ENCODE measurements at regions not wholly inside any gene's neighbourhood (a gene's known extent, or its start where the extent isn't known, plus 50 kb on each side); places are given as distances from the start of the nearest gene placed in this dataset.

DNA sequence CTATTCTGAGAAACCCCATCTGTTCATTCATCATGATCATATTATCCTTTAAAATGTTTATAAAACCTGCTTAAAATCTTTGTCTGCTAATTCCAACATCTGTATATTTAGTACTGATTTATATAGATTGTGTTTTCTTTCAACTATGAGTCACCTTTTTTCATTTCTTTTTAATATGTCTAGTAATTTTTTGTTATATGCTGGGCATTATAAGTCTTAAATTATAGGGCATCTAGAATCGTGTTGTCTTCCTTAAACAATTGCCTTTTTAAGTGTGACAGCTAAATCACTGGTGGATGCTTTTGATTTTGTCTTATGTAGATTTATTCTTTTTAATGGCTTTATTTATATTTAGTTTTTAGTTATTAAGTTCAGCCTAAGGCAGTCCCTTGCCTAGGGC, 323.4 kb upstream of the THRB start:
- TF ChIP-seq, protein P1, sequence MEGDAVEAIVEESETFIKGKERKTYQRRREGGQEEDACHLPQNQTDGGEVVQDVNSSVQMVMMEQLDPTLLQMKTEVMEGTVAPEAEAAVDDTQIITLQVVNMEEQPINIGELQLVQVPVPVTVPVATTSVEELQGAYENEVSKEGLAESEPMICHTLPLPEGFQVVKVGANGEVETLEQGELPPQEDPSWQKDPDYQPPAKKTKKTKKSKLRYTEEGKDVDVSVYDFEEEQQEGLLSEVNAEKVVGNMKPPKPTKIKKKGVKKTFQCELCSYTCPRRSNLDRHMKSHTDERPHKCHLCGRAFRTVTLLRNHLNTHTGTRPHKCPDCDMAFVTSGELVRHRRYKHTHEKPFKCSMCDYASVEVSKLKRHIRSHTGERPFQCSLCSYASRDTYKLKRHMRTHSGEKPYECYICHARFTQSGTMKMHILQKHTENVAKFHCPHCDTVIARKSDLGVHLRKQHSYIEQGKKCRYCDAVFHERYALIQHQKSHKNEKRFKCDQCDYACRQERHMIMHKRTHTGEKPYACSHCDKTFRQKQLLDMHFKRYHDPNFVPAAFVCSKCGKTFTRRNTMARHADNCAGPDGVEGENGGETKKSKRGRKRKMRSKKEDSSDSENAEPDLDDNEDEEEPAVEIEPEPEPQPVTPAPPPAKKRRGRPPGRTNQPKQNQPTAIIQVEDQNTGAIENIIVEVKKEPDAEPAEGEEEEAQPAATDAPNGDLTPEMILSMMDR (IDR thresholded peaks at IDR 0.05) = no peak
- no peak for TF ChIP-seq POLR2A (IDR thresholded peaks at IDR 0.05)
